OCI-LY3 (cell line): ENCODE measurements at regions not wholly inside any gene's neighbourhood (a gene's known extent, or its start where the extent isn't known, plus 50 kb on each side); places are given as distances from the start of the nearest gene placed in this dataset.

Experiments used
- H2AFZ ChIP-seq: fragments of 200-600, 300-600 bp; shearing (Covaris generic); 2 replicates; pipeline ENCODE4 v1.6.0; 2014; ENCODE audit warnings: antibody characterized with exemption, low read depth, low read length
- H3K27ac ChIP-seq: fragments of 200-600, 300-600 bp; sonication (generic); 2 replicates; pipeline ENCODE4 v1.5.1; 2014; ENCODE audit warnings: mild to moderate bottlenecking, low read length, moderate library complexity, mixed read lengths
- H3K27me3 ChIP-seq: fragments of 200-600, 300-600 bp; sonication (generic); 2 replicates; pipeline ENCODE4 v1.6.1; 2014; ENCODE audit warnings: low read depth, low read length, mixed read lengths
- H3K36me3 ChIP-seq: fragments of 200-600, 300-600 bp; sonication (generic); replicated peaks from 2 replicates; pipeline ENCODE3; 2014; ENCODE audit warnings: low read depth, low read length, mixed read lengths
- H3K4me1 ChIP-seq: fragments of 300-600, 200-600 bp; sonication (generic); 2 replicates; pipeline ENCODE4 v1.6.1; 2014; ENCODE audit warnings: low read length, mixed read lengths
- H3K4me2 ChIP-seq: fragments of 200-600, 300-600 bp; sonication (generic); 2 replicates; pipeline ENCODE4 v1.6.1; 2014; ENCODE audit warnings: low read length, mixed read lengths
- H3K4me3 ChIP-seq: fragments of 300-600, 200-600 bp; sonication (generic); 2 replicates; pipeline ENCODE4 v1.5.1; 2014; ENCODE audit warnings: antibody characterized with exemption, mild to moderate bottlenecking, low read length, moderate library complexity
- H3K79me2 ChIP-seq: fragments of 300-600, 200-600 bp; shearing (Covaris generic); 2 replicates; pipeline ENCODE4 v1.6.1; 2014; ENCODE audit warnings: mild to moderate bottlenecking, low read length, mixed read lengths
- H3K9ac ChIP-seq: fragments of 300-600, 200-600 bp; shearing (Covaris generic); 2 replicates; pipeline ENCODE4 v1.6.0; 2014; ENCODE audit warnings: mild to moderate bottlenecking, low read length, moderate library complexity
- H3K9me3 ChIP-seq: fragments of 200-600, 300-600 bp; shearing (Covaris generic); 2 replicates; pipeline ENCODE4 v1.6.1; 2014; ENCODE audit warnings: low read length, mixed read lengths; ENCODE audit not compliant: insufficient read depth
- H4K20me1 ChIP-seq: fragments of 200-600, 300-600 bp; sonication (generic); 2 replicates; pipeline ENCODE4 v1.6.1; 2016; ENCODE audit warnings: low read length, mixed read lengths; ENCODE audit not compliant: insufficient read depth
- CTCF ChIP-seq: fragments of 200-600, 300-600 bp; sonication (generic); IDR thresholded peaks from 2 replicates; pipeline ENCODE4 v1.5.1; 2014; ENCODE audit warnings: antibody characterized with exemption, low read length, low read depth
- EZH2phosphoT487 ChIP-seq: fragments of 200-600 bp; shearing (Covaris generic); IDR thresholded peaks from 2 replicates; pipeline ENCODE4 v1.6.1; 2018; ENCODE audit warnings: antibody characterized with exemption, mixed run types, low read depth

DNA sequence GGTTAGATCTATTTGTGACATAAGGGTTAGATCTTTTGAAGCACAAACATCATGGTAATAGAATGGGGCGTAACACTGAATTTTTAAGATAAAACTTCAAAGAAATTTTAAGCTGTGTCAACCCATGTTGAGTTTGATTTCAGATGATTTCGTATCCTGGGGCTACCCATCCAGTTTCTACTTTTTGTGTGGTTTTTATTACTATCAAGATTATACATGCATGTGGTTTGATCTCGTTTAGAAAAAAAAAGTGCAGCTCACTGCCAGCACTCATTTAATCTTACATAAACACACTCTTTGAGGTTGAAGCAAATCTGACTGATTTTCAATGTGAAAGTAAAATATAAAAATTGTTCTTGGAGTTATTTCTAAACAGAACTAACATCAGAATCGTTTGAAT, 140.8 kb upstream of the GRB10 start:
- no peaks in the 10 kb centered on the region for H3K36me3 ChIP-seq
- H4K20me1 ChIP-seq, result no peaks in the 10 kb centered on the region
- no peaks in the 10 kb centered on the region for H3K9me3 ChIP-seq
- no peaks in the 10 kb centered on the region for H3K4me1 ChIP-seq
- H3K27me3 ChIP-seq, result no peaks in the 10 kb centered on the region
- H3K27ac ChIP-seq, result no peak overlapping the region
- no peak overlapping the region for H3K4me2 ChIP-seq
- no peak overlapping the region for H2AFZ ChIP-seq
- H3K79me2 ChIP-seq, result no peaks in the 10 kb centered on the region
- no peak overlapping the region for H3K9ac ChIP-seq
- TF ChIP-seq EZH2phosphoT487 (no peak), CTCF (no peak)
- H3K4me3 ChIP-seq, result no peak overlapping the region

GRCh38 chr7:50921114-50921813, 138.6 kb upstream of the GRB10 start:
- Histone ChIP-seq H3K27me3 (no peaks in the 10 kb centered on the region), H3K4me3 (no peak overlapping the region), H4K20me1 (no peaks in the 10 kb centered on the region), H3K36me3 (no peaks in the 10 kb centered on the region), H3K27ac (no peak overlapping the region), H3K4me2 (no peak overlapping the region), H3K9me3 (no peaks in the 10 kb centered on the region), H3K9ac (no peak overlapping the region), H2AFZ (no peak overlapping the region), H3K4me1 (no peaks in the 10 kb centered on the region), H3K79me2 (no peaks in the 10 kb centered on the region)
- TF ChIP-seq EZH2phosphoT487 (no peak), CTCF (no peak)

DNA sequence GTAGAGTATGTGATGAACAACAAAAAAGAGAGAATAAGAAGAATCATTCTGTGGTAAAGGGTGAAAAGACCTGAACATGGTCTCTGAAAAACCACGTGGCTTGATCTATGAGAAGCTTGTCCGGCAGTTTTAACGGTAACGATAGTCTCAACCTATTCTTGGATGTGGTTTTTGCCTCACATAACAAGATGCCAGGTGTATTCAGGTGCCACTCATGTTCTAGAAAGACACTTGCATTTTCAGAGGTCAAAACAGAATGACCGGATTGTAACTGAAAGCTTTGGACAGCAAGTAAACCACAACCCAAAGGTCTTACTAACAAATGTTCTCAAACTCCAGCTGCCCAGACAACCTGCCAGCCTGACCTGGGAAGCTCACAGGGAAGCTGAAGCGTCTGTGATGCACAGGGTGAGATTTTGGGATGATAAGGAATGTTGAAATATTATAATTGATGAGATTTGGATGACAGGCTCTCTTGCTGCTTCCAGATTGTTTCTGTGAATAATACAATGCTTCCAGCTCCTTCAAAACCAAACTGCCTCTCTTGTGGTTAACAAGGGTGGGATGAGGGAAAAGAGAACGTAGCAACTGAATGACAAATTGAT, 137.4 kb upstream of the GRB10 start:
- Histone ChIP-seq H3K9me3 (no peaks in the 10 kb centered on the region), H3K9ac (no peak overlapping the region), H3K27ac (no peak overlapping the region), H3K4me3 (no peak overlapping the region), H3K27me3 (no peaks in the 10 kb centered on the region), H3K36me3 (no peaks in the 10 kb centered on the region), H3K79me2 (no peaks in the 10 kb centered on the region), H3K4me2 (no peak overlapping the region), H3K4me1 (no peaks in the 10 kb centered on the region), H2AFZ (no peak overlapping the region), H4K20me1 (no peaks in the 10 kb centered on the region)
- TF ChIP-seq CTCF (no peak), EZH2phosphoT487 (no peak)

GRCh38 chr7:50915621-50916020, 132.9 kb upstream of the GRB10 start:
- Histone ChIP-seq H3K4me1 (no peaks in the 10 kb centered on the region), H2AFZ (no peak overlapping the region), H3K36me3 (no peaks in the 10 kb centered on the region), H3K79me2 (no peaks in the 10 kb centered on the region), H3K9ac (no peak overlapping the region), H3K4me3 (no peak overlapping the region), H3K27ac (no peak overlapping the region), H4K20me1 (no peaks in the 10 kb centered on the region), H3K4me2 (no peak overlapping the region), H3K27me3 (no peaks in the 10 kb centered on the region), H3K9me3 (no peaks in the 10 kb centered on the region)
- TF ChIP-seq EZH2phosphoT487, result no peak
- TF ChIP-seq CTCF, result no peak
